ENCODE measurements at regions not wholly inside any gene's neighbourhood (a gene's known extent, or its start where the extent isn't known, plus 50 kb on each side); places are given as distances from the start of the nearest gene placed in this dataset.

DNA sequence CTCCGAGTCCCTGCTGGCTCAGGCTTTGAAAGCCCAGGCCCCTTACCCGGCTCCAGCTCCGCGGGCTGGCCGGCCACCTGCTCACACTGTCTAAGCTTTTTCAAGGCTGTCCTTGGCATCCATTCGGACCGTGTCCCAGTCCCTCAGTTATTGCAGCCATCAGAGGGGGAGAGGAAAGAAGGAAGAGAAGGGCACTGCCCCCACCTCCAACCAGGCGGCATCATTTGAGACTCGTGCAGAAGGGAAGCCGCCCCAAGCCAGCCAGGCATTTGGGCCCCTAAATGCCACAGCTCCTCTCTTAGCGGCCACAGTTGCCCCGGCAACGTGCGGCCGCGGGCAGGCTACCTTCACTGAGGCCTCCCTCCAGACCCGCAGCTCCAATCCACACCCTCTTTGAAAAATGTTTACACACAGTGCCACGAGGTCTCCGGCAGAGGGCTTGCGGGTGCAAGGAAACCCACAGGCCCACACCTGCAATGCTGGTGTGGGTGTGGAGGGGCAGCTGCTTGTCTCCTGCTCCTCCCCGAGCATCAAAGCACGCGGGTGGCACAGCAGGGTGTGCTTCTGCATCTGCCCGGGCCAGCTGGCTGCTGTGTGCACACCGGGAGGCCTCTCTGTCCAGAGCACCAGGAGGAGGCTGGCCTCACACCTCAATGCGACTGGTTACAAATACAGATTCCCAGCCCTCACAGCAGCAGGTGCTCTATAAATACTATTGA lies 124.4 kb downstream of the CTTN start:
- H3K9ac ChIP-seq (ENCODE audit: low read length in 2 of 2): no peak overlapping the region
- no peaks in the 10 kb centered on the region for H3K9me3 ChIP-seq (ENCODE audit: control insufficient read depth in 2 of 2, low read length in 2 of 2)
- H3K4me3 ChIP-seq (ENCODE audit: low read length in 2 of 2): no peak overlapping the region
- H3K27me3 ChIP-seq (ENCODE audit: control insufficient read depth in 1 of 2, insufficient read depth in 2 of 2, low read length in 2 of 2): peaks cover 0 to 2% of the 10 kb centered on the region in 2 donors
- no peak overlapping the region for H3K27ac ChIP-seq (ENCODE audit: low read length)
- H3K36me3 ChIP-seq (ENCODE audit: control insufficient read depth in 2 of 2, insufficient read depth in 2 of 2, low read length in 2 of 2): no peaks in the 10 kb centered on the region
- H3K4me1 ChIP-seq (ENCODE audit: control insufficient read depth, insufficient read depth, low read length): no peaks in the 10 kb centered on the region

DNA sequence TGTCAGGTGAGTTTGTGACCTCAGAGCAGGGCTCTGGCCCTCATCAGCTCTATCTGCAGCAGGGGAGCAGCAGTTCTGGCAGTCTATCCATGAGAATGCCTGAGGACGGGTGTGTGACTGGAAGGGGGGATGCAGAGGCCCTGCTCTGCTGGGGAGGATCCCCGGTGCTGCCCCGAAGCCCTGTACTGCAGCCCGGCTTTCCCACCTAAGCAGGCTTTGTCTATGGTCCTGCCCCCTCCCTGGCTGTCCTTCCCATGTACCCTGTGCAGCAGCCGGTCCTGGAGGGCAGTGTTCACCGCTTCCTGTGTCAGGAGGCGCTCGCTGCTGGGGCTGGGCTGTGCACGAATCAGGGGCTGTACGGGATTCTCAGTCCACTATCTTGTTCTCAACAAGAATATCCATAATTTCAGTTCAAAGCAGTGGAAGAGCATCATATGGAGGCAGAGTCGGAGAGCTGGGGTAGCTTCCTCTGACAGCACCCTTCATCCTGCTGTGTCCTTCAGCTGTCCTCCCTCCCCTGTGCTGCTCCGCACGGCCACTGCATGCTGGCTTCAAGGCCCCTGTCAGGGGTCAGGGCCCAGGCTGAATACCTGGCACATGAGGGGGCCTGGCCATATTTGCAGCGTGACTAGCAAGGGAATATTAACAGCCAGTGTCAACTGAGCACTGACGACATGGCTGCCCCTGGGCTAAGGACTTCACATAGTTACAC lies 125.2 kb downstream of the CTTN start:
- Histone ChIP-seq H3K27ac (ENCODE audit: low read length) (no peak overlapping the region), H3K4me1 (ENCODE audit: control insufficient read depth, insufficient read depth, low read length) (no peaks in the 10 kb centered on the region), H3K36me3 (ENCODE audit: control insufficient read depth in 2 of 2, insufficient read depth in 2 of 2, low read length in 2 of 2) (no peaks in the 10 kb centered on the region), H3K9me3 (ENCODE audit: control insufficient read depth in 2 of 2, low read length in 2 of 2) (no peaks in the 10 kb centered on the region), H3K27me3 (ENCODE audit: control insufficient read depth in 1 of 2, insufficient read depth in 2 of 2, low read length in 2 of 2) (peaks cover 0 to 2% of the 10 kb centered on the region in 2 donors), H3K9ac (ENCODE audit: low read length in 2 of 2) (no peak overlapping the region), H3K4me3 (ENCODE audit: low read length in 2 of 2) (no peak overlapping the region)

DNA sequence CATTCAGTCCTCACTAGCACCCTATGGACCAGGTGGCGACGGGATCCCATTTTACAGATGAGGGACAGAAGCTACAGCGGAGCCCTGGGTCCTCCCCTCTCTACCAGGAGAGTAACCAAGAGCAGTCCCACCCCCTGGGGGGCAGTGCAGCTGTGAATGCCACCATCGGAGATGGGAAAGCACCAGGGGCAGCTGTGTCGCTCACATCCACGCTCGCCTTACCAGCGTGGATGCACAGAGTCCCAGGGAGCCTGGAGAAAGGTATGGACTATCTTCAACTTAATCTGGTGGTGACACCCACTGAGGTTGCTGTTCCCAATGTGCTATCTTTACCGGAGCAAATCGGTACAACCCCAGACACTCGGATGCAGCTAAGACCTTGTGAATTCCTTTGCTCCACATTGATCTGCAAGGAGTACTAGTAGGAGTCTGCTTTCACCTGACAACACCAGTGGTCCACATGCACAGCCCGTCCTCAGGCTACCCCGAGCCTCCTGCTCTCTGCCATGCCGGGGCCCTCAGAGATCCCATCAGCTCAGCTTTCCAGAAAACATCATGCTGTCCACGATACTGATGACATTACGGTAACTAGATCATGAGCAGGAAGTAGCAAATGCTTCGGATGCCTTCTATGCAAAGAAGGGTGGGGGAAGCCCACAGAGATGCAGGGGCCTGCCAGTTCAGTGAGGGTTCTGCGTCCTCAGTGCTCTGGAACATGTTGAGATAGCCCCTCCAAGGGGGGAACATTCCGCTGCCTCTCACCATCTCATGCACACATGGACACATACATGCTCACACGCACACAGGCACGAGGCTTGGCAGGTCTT lies 126.0 kb downstream of the CTTN start:
- Histone ChIP-seq H3K9ac (ENCODE audit: low read length in 2 of 2) (no peak overlapping the region), H3K4me3 (ENCODE audit: low read length in 2 of 2) (no peak overlapping the region), H3K36me3 (ENCODE audit: control insufficient read depth in 2 of 2, insufficient read depth in 2 of 2, low read length in 2 of 2) (no peaks in the 10 kb centered on the region), H3K9me3 (ENCODE audit: control insufficient read depth in 2 of 2, low read length in 2 of 2) (no peaks in the 10 kb centered on the region), H3K27ac (ENCODE audit: low read length) (no peak overlapping the region), H3K4me1 (ENCODE audit: control insufficient read depth, insufficient read depth, low read length) (no peaks in the 10 kb centered on the region), H3K27me3 (ENCODE audit: control insufficient read depth in 1 of 2, insufficient read depth in 2 of 2, low read length in 2 of 2) (peaks cover 0 to 2% of the 10 kb centered on the region in 2 donors)

DNA sequence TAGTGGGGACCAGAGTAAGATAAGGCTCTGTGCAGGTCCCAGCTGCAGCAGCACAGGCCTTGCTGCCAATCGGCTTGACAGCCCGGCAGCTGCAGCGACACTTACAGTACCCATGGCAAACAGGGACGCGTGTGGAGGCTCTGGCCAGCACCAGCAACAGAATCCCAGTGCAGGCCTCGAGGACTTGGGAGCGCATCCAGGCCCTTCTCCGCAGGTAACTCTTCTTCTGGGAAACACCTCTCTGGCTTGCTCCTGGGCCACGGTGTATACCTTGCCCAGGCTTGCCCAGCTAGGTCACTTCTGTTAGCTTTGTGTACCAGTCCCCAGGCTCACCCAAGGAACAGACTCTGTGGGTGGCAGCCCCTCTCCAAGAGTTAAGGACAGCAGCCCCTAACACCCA lies 126.7 kb downstream of the CTTN start:
- no peaks in the 10 kb centered on the region for H3K9me3 ChIP-seq (ENCODE audit: control insufficient read depth in 2 of 2, low read length in 2 of 2)
- peaks cover 0 to 2% of the 10 kb centered on the region in 2 donors for H3K27me3 ChIP-seq (ENCODE audit: control insufficient read depth in 1 of 2, insufficient read depth in 2 of 2, low read length in 2 of 2)
- H3K4me1 ChIP-seq (ENCODE audit: control insufficient read depth, insufficient read depth, low read length): no peaks in the 10 kb centered on the region
- no peak overlapping the region for H3K27ac ChIP-seq (ENCODE audit: low read length)
- no peaks in the 10 kb centered on the region for H3K36me3 ChIP-seq (ENCODE audit: control insufficient read depth in 2 of 2, insufficient read depth in 2 of 2, low read length in 2 of 2)
- no peak overlapping the region for H3K4me3 ChIP-seq (ENCODE audit: low read length in 2 of 2)
- no peak overlapping the region for H3K9ac ChIP-seq (ENCODE audit: low read length in 2 of 2)

DNA sequence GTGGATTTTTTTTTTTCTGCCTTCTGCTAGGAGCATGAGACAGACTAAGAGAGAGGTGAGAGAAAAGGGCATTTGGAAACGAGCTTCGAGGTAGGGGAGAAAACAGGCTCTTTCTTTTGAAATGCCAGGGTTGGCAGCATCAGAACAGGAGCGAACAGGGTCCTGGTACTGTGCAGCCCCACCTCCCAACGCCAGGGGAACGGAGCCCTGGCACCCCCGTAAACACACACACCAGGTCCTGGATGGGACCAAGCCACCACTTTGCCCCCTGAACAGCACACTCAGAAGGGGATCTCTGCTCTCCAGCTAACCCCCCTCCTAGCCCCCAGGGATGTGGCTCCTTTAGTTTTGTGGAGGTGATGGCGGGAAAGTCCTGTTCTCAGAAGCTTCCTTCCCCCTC lies 127.1 kb downstream of the CTTN start:
- no peak overlapping the region for H3K4me3 ChIP-seq (ENCODE audit: low read length in 2 of 2)
- H3K9me3 ChIP-seq (ENCODE audit: control insufficient read depth in 2 of 2, low read length in 2 of 2): no peaks in the 10 kb centered on the region
- no peak overlapping the region for H3K27ac ChIP-seq (ENCODE audit: low read length)
- no peaks in the 10 kb centered on the region for H3K4me1 ChIP-seq (ENCODE audit: control insufficient read depth, insufficient read depth, low read length)
- no peak overlapping the region for H3K9ac ChIP-seq (ENCODE audit: low read length in 2 of 2)
- no peaks in the 10 kb centered on the region for H3K36me3 ChIP-seq (ENCODE audit: control insufficient read depth in 2 of 2, insufficient read depth in 2 of 2, low read length in 2 of 2)
- peaks cover 0 to 2% of the 10 kb centered on the region in 2 donors for H3K27me3 ChIP-seq (ENCODE audit: control insufficient read depth in 1 of 2, insufficient read depth in 2 of 2, low read length in 2 of 2)

DNA sequence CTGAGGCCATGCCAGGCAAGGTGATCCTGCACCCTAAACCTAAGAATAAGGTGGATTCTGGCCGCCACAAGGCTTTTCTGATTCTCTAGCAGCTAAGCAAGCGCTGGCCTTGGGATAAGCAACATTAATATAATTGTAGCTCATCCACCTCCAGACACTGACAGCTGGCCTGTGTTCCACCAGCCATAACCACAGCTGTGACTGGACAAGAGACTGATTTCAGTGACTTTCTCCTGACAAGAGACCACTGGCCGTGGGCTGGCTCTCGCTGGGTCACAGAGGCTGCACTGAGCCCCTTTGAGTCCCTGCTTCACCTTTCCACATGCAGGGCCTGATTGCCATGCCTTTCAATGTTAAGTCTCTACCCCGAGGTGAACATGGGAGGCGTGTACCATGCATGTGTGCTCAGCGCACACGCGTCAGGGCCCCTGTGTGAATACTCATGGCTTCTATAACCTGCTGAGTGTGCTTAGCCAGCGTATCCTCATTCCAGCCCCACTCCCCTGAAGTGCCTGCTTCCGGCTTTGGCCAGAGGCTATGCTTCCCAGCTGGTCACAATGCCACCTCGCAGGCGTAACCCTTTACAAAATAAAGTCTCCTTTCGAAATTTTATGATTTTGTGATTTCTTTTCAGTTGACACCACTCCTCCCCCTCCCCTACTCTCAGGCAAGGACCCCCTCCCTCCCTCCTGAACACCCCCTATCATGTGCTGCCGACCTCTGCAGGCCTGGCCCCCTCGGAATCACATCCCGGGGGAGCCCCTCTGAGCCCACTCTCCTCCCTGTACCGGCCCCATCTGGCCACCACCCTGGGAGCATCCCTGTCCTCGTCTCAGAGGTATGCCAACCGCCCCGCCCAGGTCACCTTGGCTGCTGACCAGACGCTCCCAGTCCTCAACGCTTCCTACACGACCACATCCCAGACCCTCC lies 128.1 kb downstream of the CTTN start:
- no peaks in the 10 kb centered on the region for H3K36me3 ChIP-seq (ENCODE audit: control insufficient read depth in 2 of 2, insufficient read depth in 2 of 2, low read length in 2 of 2)
- H3K9ac ChIP-seq (ENCODE audit: low read length in 2 of 2): no peak overlapping the region
- H3K27ac ChIP-seq (ENCODE audit: low read length): no peak overlapping the region
- no peaks in the 10 kb centered on the region for H3K4me1 ChIP-seq (ENCODE audit: control insufficient read depth, insufficient read depth, low read length)
- H3K27me3 ChIP-seq (ENCODE audit: control insufficient read depth in 1 of 2, insufficient read depth in 2 of 2, low read length in 2 of 2): peaks cover 0 to 2% of the 10 kb centered on the region in 2 donors
- H3K4me3 ChIP-seq (ENCODE audit: low read length in 2 of 2): no peak overlapping the region
- H3K9me3 ChIP-seq (ENCODE audit: control insufficient read depth in 2 of 2, low read length in 2 of 2): no peaks in the 10 kb centered on the region

DNA sequence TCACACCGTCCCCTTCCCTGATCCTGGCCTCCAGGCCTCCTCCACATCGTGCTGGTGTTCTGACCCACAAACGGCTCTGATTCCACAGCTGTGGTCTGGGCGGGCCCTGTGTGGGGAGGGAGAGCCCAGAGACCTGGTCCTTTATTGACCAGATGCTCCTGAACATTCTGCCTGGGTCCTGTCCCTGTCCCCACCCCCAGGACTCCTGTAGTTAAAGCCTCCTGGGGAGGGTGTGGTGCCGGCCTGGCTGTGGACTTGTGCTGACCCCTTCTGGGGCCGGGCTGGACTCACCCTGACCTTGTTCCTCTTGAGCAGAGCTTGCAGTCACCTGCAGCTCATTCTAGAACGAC lies 128.7 kb downstream of the CTTN start:
- H3K36me3 ChIP-seq (ENCODE audit: control insufficient read depth in 2 of 2, insufficient read depth in 2 of 2, low read length in 2 of 2): no peaks in the 10 kb centered on the region
- no peak overlapping the region for H3K9ac ChIP-seq (ENCODE audit: low read length in 2 of 2)
- no peaks in the 10 kb centered on the region for H3K27me3 ChIP-seq (ENCODE audit: control insufficient read depth in 1 of 2, insufficient read depth in 2 of 2, low read length in 2 of 2)
- H3K4me1 ChIP-seq (ENCODE audit: control insufficient read depth, insufficient read depth, low read length): no peaks in the 10 kb centered on the region
- H3K27ac ChIP-seq (ENCODE audit: low read length): no peak overlapping the region
- no peaks in the 10 kb centered on the region for H3K9me3 ChIP-seq (ENCODE audit: control insufficient read depth in 2 of 2, low read length in 2 of 2)
- no peak overlapping the region for H3K4me3 ChIP-seq (ENCODE audit: low read length in 2 of 2)

DNA sequence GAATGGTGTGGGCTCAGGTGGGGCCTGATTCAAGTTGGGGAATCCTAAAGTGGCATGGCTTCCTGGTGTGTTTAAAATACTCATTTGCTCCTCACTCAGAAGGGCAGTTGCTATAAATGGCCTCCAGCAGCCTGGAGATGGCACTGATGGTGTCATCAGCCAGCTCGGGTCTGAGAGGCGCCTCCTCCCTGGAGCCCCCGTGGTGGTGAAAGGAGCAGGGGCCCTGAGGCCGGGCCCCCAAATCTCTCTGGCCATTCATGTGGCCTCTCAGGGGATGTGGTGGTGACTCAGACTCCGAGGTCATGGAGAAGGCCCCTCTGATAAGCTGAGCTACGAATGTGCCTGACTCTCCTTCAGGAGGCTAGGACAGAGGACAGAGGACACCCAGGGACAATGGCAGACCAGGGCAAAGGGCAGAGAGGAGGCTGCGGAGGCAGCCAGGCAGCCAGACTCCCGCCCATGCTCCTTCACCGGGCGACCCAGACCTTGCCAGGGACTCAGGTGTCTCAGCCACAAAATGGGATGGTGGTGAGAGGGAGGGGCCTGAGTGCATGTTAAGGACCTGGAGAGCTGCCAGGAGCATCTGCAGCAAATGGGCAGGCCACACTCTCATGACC lies 129.2 kb downstream of the CTTN start:
- H3K27ac ChIP-seq (ENCODE audit: low read length): no peak overlapping the region
- H3K27me3 ChIP-seq (ENCODE audit: control insufficient read depth in 1 of 2, insufficient read depth in 2 of 2, low read length in 2 of 2): no peaks in the 10 kb centered on the region
- H3K9me3 ChIP-seq (ENCODE audit: control insufficient read depth in 2 of 2, low read length in 2 of 2): no peaks in the 10 kb centered on the region
- H3K4me1 ChIP-seq (ENCODE audit: control insufficient read depth, insufficient read depth, low read length): no peaks in the 10 kb centered on the region
- no peak overlapping the region for H3K4me3 ChIP-seq (ENCODE audit: low read length in 2 of 2)
- H3K9ac ChIP-seq (ENCODE audit: low read length in 2 of 2): no peak overlapping the region
- no peaks in the 10 kb centered on the region for H3K36me3 ChIP-seq (ENCODE audit: control insufficient read depth in 2 of 2, insufficient read depth in 2 of 2, low read length in 2 of 2)

DNA sequence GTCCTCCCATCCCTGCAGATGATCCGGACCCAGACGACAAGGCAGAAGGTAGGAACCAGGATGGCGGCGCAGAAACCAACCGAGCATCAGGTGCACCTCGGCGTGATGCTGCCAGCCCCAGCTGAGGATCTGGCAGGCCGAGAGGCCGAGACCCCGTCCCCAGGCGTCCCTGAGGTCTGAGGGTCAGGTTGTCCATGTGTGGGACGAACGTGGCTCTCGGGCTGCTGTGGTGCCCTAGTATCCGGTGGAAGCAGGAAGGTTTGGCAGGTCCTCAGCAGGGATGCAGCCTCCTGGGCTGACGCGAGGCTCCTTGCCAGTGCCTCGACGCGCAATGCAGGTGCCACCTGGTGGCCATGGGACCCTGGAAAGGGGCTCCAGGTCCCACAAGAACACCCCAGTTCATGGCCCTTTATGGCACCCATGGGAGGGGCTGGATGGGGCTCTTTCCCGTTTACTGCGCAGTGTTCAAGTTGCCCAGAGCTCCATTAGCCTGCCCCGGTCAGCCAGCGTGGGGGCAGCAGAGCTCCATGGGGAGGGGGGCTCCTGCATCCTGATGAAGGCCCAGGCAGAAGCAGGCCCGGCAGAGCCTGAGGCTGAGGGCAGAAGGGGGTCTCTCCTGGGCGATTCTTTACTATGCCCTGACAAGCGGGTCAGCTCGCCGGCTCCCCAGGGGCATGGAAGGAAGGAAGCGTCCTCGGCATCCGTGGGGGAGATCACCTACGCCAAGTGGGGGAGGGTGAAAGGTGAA lies 129.9 kb downstream of the CTTN start:
- H3K36me3 ChIP-seq (ENCODE audit: control insufficient read depth in 2 of 2, insufficient read depth in 2 of 2, low read length in 2 of 2): no peaks in the 10 kb centered on the region
- no peaks in the 10 kb centered on the region for H3K27me3 ChIP-seq (ENCODE audit: control insufficient read depth in 1 of 2, insufficient read depth in 2 of 2, low read length in 2 of 2)
- no peak overlapping the region for H3K4me3 ChIP-seq (ENCODE audit: low read length in 2 of 2)
- H3K9ac ChIP-seq (ENCODE audit: low read length in 2 of 2): no peak overlapping the region
- no peak overlapping the region for H3K27ac ChIP-seq (ENCODE audit: low read length)
- no peaks in the 10 kb centered on the region for H3K4me1 ChIP-seq (ENCODE audit: control insufficient read depth, insufficient read depth, low read length)
- no peaks in the 10 kb centered on the region for H3K9me3 ChIP-seq (ENCODE audit: control insufficient read depth in 2 of 2, low read length in 2 of 2)
